NT2/D1 (cell line): ENCODE measurements at regions not wholly inside any gene's neighbourhood (a gene's known extent, or its start where the extent isn't known, plus 50 kb on each side); places are given as distances from the start of the nearest gene placed in this dataset.

Source experiments
- SUZ12 ChIP-seq: IDR thresholded peaks from 2 replicates; pipeline ENCODE4 v1.6.1; 2011; ENCODE audit not compliant: insufficient read length, insufficient read depth; ENCODE audit errors: extremely low read depth
- ZNF274 ChIP-seq: IDR thresholded peaks from 2 replicates; pipeline ENCODE4 v1.6.1; 2011; ENCODE audit warnings: mild to moderate bottlenecking, low read depth, low read length

GRCh38 chrX:9330249-9330982 lies 134.4 kb upstream of the TBL1X start:
- TF ChIP-seq ZNF274 = no peak
- no peak for TF ChIP-seq SUZ12
